Left ventricle myocardium inferior (tissue), 1 donor: ENCODE measurements at regions not wholly inside any gene's neighbourhood (a gene's known extent, or its start where the extent isn't known, plus 50 kb on each side); places are given as distances from the start of the nearest gene placed in this dataset.

Experiments used
- DNase-seq: peaks from one replicate; pipeline ENCODE4 v3.0.0-alpha.2; 2020
- H3K27ac ChIP-seq: fragments of 200-600 bp; replicated peaks from 2 replicates; pipeline ENCODE4 v1.8.0; 2021
- H3K27me3 ChIP-seq: fragments of 200-600 bp; 2 replicates; pipeline ENCODE4 v1.8.0; 2021; ENCODE audit warnings: low read depth
- H3K36me3 ChIP-seq: fragments of 200-600 bp; 2 replicates; pipeline ENCODE4 v1.8.0; 2021
- H3K4me1 ChIP-seq: fragments of 200-600 bp; 2 replicates; pipeline ENCODE4 v1.8.0; 2021
- H3K4me3 ChIP-seq: fragments of 200-600 bp; 2 replicates; pipeline ENCODE4 v1.8.0; 2021; ENCODE audit warnings: mild to moderate bottlenecking, moderate library complexity
- H3K9me3 ChIP-seq: fragments of 200-600 bp; replicated peaks from 2 replicates; pipeline ENCODE4 v1.8.0; 2021
- CTCF ChIP-seq: fragments of 200-600 bp; IDR thresholded peaks from 2 replicates; pipeline ENCODE4 v1.8.0; 2021; ENCODE audit warnings: antibody characterized with exemption, mild to moderate bottlenecking, borderline replicate concordance
- intact Hi-C: fragments of 100-400 bp; cut with micrococcal nuclease; formaldehyde crosslinking; loops from one replicate; pipeline ENCODE4 v1.11.0; 2022
- donor health status: DM: no; HTN: yes; CAD: no; lungs with severe emphysema.

GRCh38 chrX:109927663-109928273, 75.1 kb upstream of the TMEM164 start:
- H3K4me3 ChIP-seq: no peak overlapping the region
- H3K27ac ChIP-seq: peak overlapping the region; percentile 88
- no peaks in the 10 kb centered on the region for H3K9me3 ChIP-seq
- H3K4me1 ChIP-seq: no peaks in the 10 kb centered on the region
- DNase-seq: peak; percentile 16
- H3K36me3 ChIP-seq: no peaks in the 10 kb centered on the region
- intact Hi-C loops: no loop called here
- no peaks in the 10 kb centered on the region for H3K27me3 ChIP-seq
- no peak for TF ChIP-seq CTCF

GRCh38 chrX:109928596-109929335, 74.1 kb upstream of the TMEM164 start:
- no peak for TF ChIP-seq CTCF
- H3K27me3 ChIP-seq: no peaks in the 10 kb centered on the region
- intact Hi-C loops: no loop called here
- no peak for DNase-seq
- H3K9me3 ChIP-seq: no peaks in the 10 kb centered on the region
- H3K27ac ChIP-seq: peak overlapping the region; percentile 88
- no peaks in the 10 kb centered on the region for H3K4me1 ChIP-seq
- no peak overlapping the region for H3K4me3 ChIP-seq
- no peaks in the 10 kb centered on the region for H3K36me3 ChIP-seq

- no peak for TF ChIP-seq CTCF
- Histone ChIP-seq H3K27me3 (no peaks in the 10 kb centered on the region), H3K4me3 (no peak overlapping the region), H3K27ac (no peak overlapping the region), H3K9me3 (no peaks in the 10 kb centered on the region), H3K36me3 (no peaks in the 10 kb centered on the region), H3K4me1 (no peaks in the 10 kb centered on the region)
- intact Hi-C loops: no loop called here
- no peak for DNase-seq
These were observed 71.2 kb upstream of the TMEM164 start for GRCh38 chrX:109931677-109932076.

GRCh38 chrX:109934434-109934833, 68.5 kb upstream of the TMEM164 start:
- no peak for TF ChIP-seq CTCF
- no peak overlapping the region for H3K4me3 ChIP-seq
- no peak overlapping the region for H3K27ac ChIP-seq
- H3K36me3 ChIP-seq: no peaks in the 10 kb centered on the region
- no peak for DNase-seq
- H3K9me3 ChIP-seq: no peaks in the 10 kb centered on the region
- no peaks in the 10 kb centered on the region for H3K4me1 ChIP-seq
- intact Hi-C loops: no loop called here
- no peaks in the 10 kb centered on the region for H3K27me3 ChIP-seq

GRCh38 chrX:109934935-109935334, 68.0 kb upstream of the TMEM164 start:
- Histone ChIP-seq H3K27me3 (no peaks in the 10 kb centered on the region), H3K4me1 (no peaks in the 10 kb centered on the region), H3K27ac (no peak overlapping the region), H3K36me3 (no peaks in the 10 kb centered on the region), H3K9me3 (no peaks in the 10 kb centered on the region), H3K4me3 (no peak overlapping the region)
- DNase-seq: no peak
- no peak for TF ChIP-seq CTCF
- intact Hi-C loops: no loop called here
